ENCODE measurements at regions not wholly inside any gene's neighbourhood (a gene's known extent, or its start where the extent isn't known, plus 50 kb on each side); places are given as distances from the start of the nearest gene placed in this dataset.
A peak's percentile ranks its signal among the peaks of the same experiment; 100 is the strongest.

GRCh38 chr1:98211271-98211845, 290.5 kb upstream of the DPYD start:
- Histone ChIP-seq H3K27me3 (ENCODE audit: insufficient read depth) (no peaks in the 10 kb centered on the region), H3K9ac (no peak overlapping the region), H3K79me2 (ENCODE audit: insufficient read depth) (no peaks in the 10 kb centered on the region), H3K4me2 (no peak overlapping the region), H3K9me3 (no peaks in the 10 kb centered on the region), H3K4me3 (ENCODE audit: low read depth in 2 of 2, low read length in 1 of 2) (no peak overlapping the region), H2AFZ (ENCODE audit: low read depth) (no peak overlapping the region), H4K20me1 (ENCODE audit: insufficient read depth) (no peaks in the 10 kb centered on the region), H3K4me1 (ENCODE audit: control insufficient read depth in 1 of 2, insufficient read depth in 2 of 2, low read depth in 1 of 2, low read length in 1 of 2) (peaks cover 0 to 18% of the 10 kb centered on the region in 2 experiments; a peak in 2 of 4 replicates), H3K9me2 (no peaks in the 10 kb centered on the region), H3K36me3 (replicated peaks in 1 of 2; ENCODE audit: control insufficient read depth in 1 of 2, insufficient read depth in 2 of 2, low read length in 1 of 2) (no peaks in the 10 kb centered on the region), H3K27ac (ENCODE audit: low read depth in 2 of 2, low read length in 1 of 2) (no peak overlapping the region), H3F3A (replicated peaks; ENCODE audit: insufficient read depth) (peaks cover 24% of the 10 kb centered on the region)
- ChIA-PET POLR2A (no interaction called here), CTCF (no interaction called here)
- no peak for DNase-seq
- WGBS (ENCODE audit: low lambda C conversion rate): 98% methylated on average over 2 of the region's 2 CpGs
- no peak for TF ChIP-seq RCOR1 (IDR thresholded peaks at IDR 0.05; ENCODE audit: low read length)
- TF ChIP-seq TCF12 (IDR thresholded peaks at IDR 0.05): no peak

- Histone ChIP-seq H3K4me1 (ENCODE audit: control insufficient read depth in 1 of 2, insufficient read depth in 2 of 2, low read depth in 1 of 2, low read length in 1 of 2) (peaks cover 0 to 18% of the 10 kb centered on the region in 2 experiments; a peak in 2 of 4 replicates), H2AFZ (ENCODE audit: low read depth) (peak overlapping the region; percentile 50), H3K27me3 (ENCODE audit: insufficient read depth) (no peaks in the 10 kb centered on the region), H3K79me2 (ENCODE audit: insufficient read depth) (no peaks in the 10 kb centered on the region), H3K4me2 (peak overlapping the region; percentile 46; the same call in 1 of the 2 replicates), H3K27ac (ENCODE audit: low read depth in 2 of 2, low read length in 1 of 2) (peak overlapping the region; percentile 60; a peak in 3 of 4 replicates), H3K9ac (peak overlapping the region; percentile 41), H3F3A (replicated peaks; ENCODE audit: insufficient read depth) (peaks cover 24% of the 10 kb centered on the region), H3K36me3 (replicated peaks in 1 of 2; ENCODE audit: control insufficient read depth in 1 of 2, insufficient read depth in 2 of 2, low read length in 1 of 2) (peaks cover 0 to under 1% of the 10 kb centered on the region in 2 experiments), H3K9me3 (no peaks in the 10 kb centered on the region), H3K9me2 (no peaks in the 10 kb centered on the region), H3K4me3 (ENCODE audit: low read depth in 2 of 2, low read length in 1 of 2) (peak overlapping the region; percentile 12 to 25; a peak in 1 of 4 replicates), H4K20me1 (ENCODE audit: insufficient read depth) (no peaks in the 10 kb centered on the region)
- no peak for DNase-seq
- TF ChIP-seq IRF3 (IDR thresholded peaks at IDR 0.05; ENCODE audit: low read depth, low read length) (no peak), MEF2A (IDR thresholded peaks at IDR 0.05; ENCODE audit: borderline replicate concordance, low read depth) (no peak), USF1 (IDR thresholded peaks at IDR 0.05; ENCODE audit: borderline replicate concordance, low read depth) (no peak), EP300 (IDR thresholded peaks at IDR 0.05; ENCODE audit: borderline replicate concordance in 1 of 2, low read depth in 1 of 2, low read length in 1 of 2) (no peak), POLR2AphosphoS5 (IDR thresholded peaks at IDR 0.05; ENCODE audit: low read depth, low read length) (no peak), MAX (IDR thresholded peaks at IDR 0.05; ENCODE audit: low read depth) (no peak), RAD21 (IDR thresholded peaks at IDR 0.05; ENCODE audit: low read length) (no peak)
- POLR2A ChIA-PET: no interaction called here
- WGBS (ENCODE audit: low lambda C conversion rate): 94% methylated on average over 3 of the region's 3 CpGs
- CTCF ChIA-PET: no interaction called here
Measured at GRCh38 chr1:98210563-98210962, 289.7 kb upstream of the DPYD start.

- 23% methylated on average over 7 of the region's 7 CpGs for WGBS (ENCODE audit: low lambda C conversion rate)
- Histone ChIP-seq H3K9me2 (no peaks in the 10 kb centered on the region), H2AFZ (ENCODE audit: low read depth) (peak overlapping the region; percentile 50), H3K4me2 (peak overlapping the region; percentile 46), H3F3A (replicated peaks; ENCODE audit: insufficient read depth) (peaks cover 24% of the 10 kb centered on the region), H3K4me3 (ENCODE audit: low read depth in 2 of 2, low read length in 1 of 2) (peak overlapping the region; percentile 12 to 25; a peak in 2 of 4 replicates), H3K9me3 (no peaks in the 10 kb centered on the region), H4K20me1 (ENCODE audit: insufficient read depth) (no peaks in the 10 kb centered on the region), H3K27ac (ENCODE audit: low read depth in 2 of 2, low read length in 1 of 2) (peak overlapping the region; percentile 60; a peak in 3 of 4 replicates), H3K9ac (peak overlapping the region; percentile 41), H3K27me3 (ENCODE audit: insufficient read depth) (no peaks in the 10 kb centered on the region), H3K36me3 (replicated peaks in 1 of 2; ENCODE audit: control insufficient read depth in 1 of 2, insufficient read depth in 2 of 2, low read length in 1 of 2) (peaks cover 0 to 4% of the 10 kb centered on the region in 2 experiments), H3K79me2 (ENCODE audit: insufficient read depth) (no peaks in the 10 kb centered on the region), H3K4me1 (ENCODE audit: control insufficient read depth in 1 of 2, insufficient read depth in 2 of 2, low read depth in 1 of 2, low read length in 1 of 2) (peaks cover 0 to 18% of the 10 kb centered on the region in 2 experiments; a peak in 2 of 4 replicates)
- ChIA-PET POLR2A (no interaction called here), CTCF (no interaction called here)
- no peak for DNase-seq
- peak; percentile 48; the same call in 1 of the 2 replicates for TF ChIP-seq JUND (IDR thresholded peaks at IDR 0.05)
- peak; percentile 86 for TF ChIP-seq PBX3 (IDR thresholded peaks at IDR 0.05)
- no peak for TF ChIP-seq FOXJ3 (CRISPR knock-in tag; IDR thresholded peaks at IDR 0.05)
- peak; percentile 53; the same call in 1 of the 2 replicates for TF ChIP-seq POLR2AphosphoS5 (IDR thresholded peaks at IDR 0.05; ENCODE audit: low read depth, low read length)
- peak; percentile 26; the same call in 1 of the 2 replicates for TF ChIP-seq FOSL2 (IDR thresholded peaks at IDR 0.05; ENCODE audit: borderline replicate concordance, low read depth)
- peak; percentile 95 for TF ChIP-seq TEAD4 (IDR thresholded peaks at IDR 0.05; ENCODE audit: borderline replicate concordance, insufficient read depth)
- TF ChIP-seq ZBTB33 (IDR thresholded peaks at IDR 0.05; ENCODE audit: borderline replicate concordance, low read depth): no peak
- TF ChIP-seq ELF1 (IDR thresholded peaks at IDR 0.05): no peak
- no peak for TF ChIP-seq USF1 (IDR thresholded peaks at IDR 0.05; ENCODE audit: borderline replicate concordance, low read depth)
Measured at GRCh38 chr1:98210064-98210463, 289.2 kb upstream of the DPYD start.
